HG03558 (cell line): ENCODE measurements at regions not wholly inside any gene's neighbourhood (a gene's known extent, or its start where the extent isn't known, plus 50 kb on each side); places are given as distances from the start of the nearest gene placed in this dataset.
"Not testable (repeated sequence)": the region's sequence is repeated elsewhere in the genome, so short reads cannot be mapped to it uniquely, and the experiment has no call there.

Experiments
- ATAC-seq: cut with Tn5 transposase; IDR thresholded peaks from one replicate; pipeline ENCODE4 v1.9.1; 2021; ENCODE audit warnings: moderate number of reproducible peaks; ENCODE audit not compliant: unreplicated experiment; ENCODE audit errors: extremely low read depth

GRCh38 chr7:84746353-84746752 is 440.5 kb downstream of the SEMA3D start:
- ATAC-seq = no peak

- no peak for ATAC-seq
Observed at GRCh38 chr7:84744385-84744784, 442.5 kb downstream of the SEMA3D start.

GRCh38 chr7:84738583-84739150 is 448.2 kb downstream of the SEMA3D start:
- ATAC-seq = no peak

- ATAC-seq = no peak
Observed at GRCh38 chr7:84735677-84736076, 451.2 kb downstream of the SEMA3D start.

- ATAC-seq = no peak
Observed at GRCh38 chr7:84735011-84735410, 451.8 kb downstream of the SEMA3D start.

- not testable (repeated sequence) for ATAC-seq
Observed at GRCh38 chr7:84733976-84734375, 452.9 kb downstream of the SEMA3D start.

GRCh38 chr7:84730864-84731263 is 456.0 kb downstream of the SEMA3D start:
- not testable (repeated sequence) for ATAC-seq

- ATAC-seq = no peak
Observed at GRCh38 chr7:84729284-84729683, 457.6 kb downstream of the SEMA3D start.

GRCh38 chr7:84722734-84723133 is 464.1 kb downstream of the SEMA3D start:
- ATAC-seq = no peak

GRCh38 chr7:84722086-84722485 is 464.8 kb downstream of the SEMA3D start:
- ATAC-seq = no peak

- ATAC-seq = no peak
Observed at GRCh38 chr7:84720456-84721097, 466.3 kb downstream of the SEMA3D start.

- ATAC-seq = no peak
Observed at GRCh38 chr7:84714765-84715164, 472.1 kb downstream of the SEMA3D start.

GRCh38 chr7:84712374-84713121 is 474.3 kb downstream of the SEMA3D start:
- ATAC-seq = no peak

GRCh38 chr7:84710538-84710937 is 476.3 kb downstream of the SEMA3D start:
- not testable (repeated sequence) for ATAC-seq

- ATAC-seq = no peak
Observed at GRCh38 chr7:84705706-84706105, 481.1 kb downstream of the SEMA3D start.

GRCh38 chr7:84705079-84705478 is 481.8 kb downstream of the SEMA3D start:
- no peak for ATAC-seq

GRCh38 chr7:84704380-84704779 is 482.5 kb downstream of the SEMA3D start:
- ATAC-seq = no peak

- no peak for ATAC-seq
Observed at GRCh38 chr7:84701524-84702306, 485.1 kb downstream of the SEMA3D start.

- ATAC-seq = no peak
Observed at GRCh38 chr7:84700563-84701370, 486.1 kb downstream of the SEMA3D start.

GRCh38 chr7:84697506-84697905 is 489.4 kb downstream of the SEMA3D start:
- no peak for ATAC-seq
